ENCODE measurements at regions not wholly inside any gene's neighbourhood (a gene's known extent, or its start where the extent isn't known, plus 50 kb on each side); places are given as distances from the start of the nearest gene placed in this dataset.
"Not testable (repeated sequence)": the region's sequence is repeated elsewhere in the genome, so short reads cannot be mapped to it uniquely, and the experiment has no call there.

- Histone ChIP-seq H3K36me3 (replicated peaks in 1 of 2; ENCODE audit: insufficient read depth in 1 of 2, low read depth in 2 of 2) (no peaks in the 10 kb centered on the region), H3K4me3 (no peak overlapping the region), H3K9me3 (no peaks in the 10 kb centered on the region), H3K27me3 (no peaks in the 10 kb centered on the region), H3K4me1 (no peaks in the 10 kb centered on the region), H3K27ac (no peak overlapping the region)
- TF ChIP-seq POLR2A (IDR thresholded peaks at IDR 0.05) (no peak), CTCF (IDR thresholded peaks at IDR 0.05) (no peak)
- DNase-seq (no peak), ATAC-seq (no peak)
- 43 to 59% methylated on average over 4 of the region's 4 CpGs for WGBS, 2 donors
- intact Hi-C loops (cut with DNase I), result no loop called here
Measured at GRCh38 chr6:147453361-147453760, 55.1 kb upstream of the SAMD5 start.

GRCh38 chr6:147454862-147455261 is 53.6 kb upstream of the SAMD5 start:
- H3K9me3 ChIP-seq; H3K27ac ChIP-seq; ATAC-seq; H3K36me3 ChIP-seq (replicated peaks in 1 of 2; ENCODE audit: insufficient read depth in 1 of 2, low read depth in 2 of 2); intact Hi-C loops (cut with DNase I); DNase-seq; H3K4me1 ChIP-seq; H3K4me3 ChIP-seq; H3K27me3 ChIP-seq: not testable (repeated sequence)
- WGBS, 2 donors, result 88 to 95% methylated on average over 2 of the region's 2 CpGs
